H9 (cell line): ENCODE measurements at regions not wholly inside any gene's neighbourhood (a gene's known extent, or its start where the extent isn't known, plus 50 kb on each side); places are given as distances from the start of the nearest gene placed in this dataset.
"Not testable (repeated sequence)": the region's sequence is repeated elsewhere in the genome, so short reads cannot be mapped to it uniquely, and the experiment has no call there.

Experiments used
- DNase-seq: peaks from one replicate; pipeline ENCODE4 v3.0.0-alpha.2; 2017
- H2AFZ ChIP-seq: one replicate; pipeline ENCODE4 v1.6.1; 2013; ENCODE audit warnings: mild to moderate bottlenecking, low read length, control low read depth, moderate library complexity
- H2AK5ac ChIP-seq: 2 replicates; pipeline ENCODE4 v1.6.1; 2013; ENCODE audit warnings: low read length, control low read depth, mixed read lengths; ENCODE audit not compliant: insufficient read length
- H2BK120ac ChIP-seq: one replicate; pipeline ENCODE4 v1.6.1; 2013; ENCODE audit warnings: low read depth, mild to moderate bottlenecking, low read length, control low read depth, inconsistent platforms; ENCODE audit not compliant: poor library complexity, severe bottlenecking
- H2BK12ac ChIP-seq: 2 replicates; pipeline ENCODE4 v1.6.1; 2013; ENCODE audit warnings: low read length, control low read depth, mixed read lengths, low read depth; ENCODE audit not compliant: insufficient read length
- H2BK15ac ChIP-seq: 2 replicates; pipeline ENCODE4 v1.6.1; 2013; ENCODE audit warnings: low read depth, low read length, control low read depth
- H2BK20ac ChIP-seq: one replicate; pipeline ENCODE4 v1.6.1; 2013; ENCODE audit warnings: low read depth, mild to moderate bottlenecking, low read length, control low read depth, inconsistent platforms; ENCODE audit not compliant: poor library complexity, severe bottlenecking
- H2BK5ac ChIP-seq: 2 replicates; pipeline ENCODE4 v1.6.1; 2013; ENCODE audit warnings: low read length, control low read depth, mixed read lengths; ENCODE audit not compliant: insufficient read length
- H3K14ac ChIP-seq: 2 replicates; pipeline ENCODE4 v1.6.1; 2013; ENCODE audit warnings: low read length, control low read depth; ENCODE audit not compliant: insufficient read depth
- H3K18ac ChIP-seq: 2 replicates; pipeline ENCODE4 v1.6.1; 2013; ENCODE audit warnings: low read depth, mild to moderate bottlenecking, mixed read lengths, low read length, control low read depth; ENCODE audit not compliant: insufficient read length
- H3K23ac ChIP-seq: 2 replicates; pipeline ENCODE4 v1.6.1; 2013; ENCODE audit warnings: low read length, control low read depth, mixed read lengths, low read depth; ENCODE audit not compliant: insufficient read length
- H3K23me2 ChIP-seq: 2 replicates; pipeline ENCODE4 v1.6.1; 2013; ENCODE audit warnings: low read depth, mild to moderate bottlenecking, mixed read lengths, low read length, control low read depth; ENCODE audit not compliant: insufficient read length, poor library complexity, severe bottlenecking
- H3K27ac ChIP-seq: 2 replicates; pipeline ENCODE4 v1.5.1; 2013; ENCODE audit warnings: low read length, control low read depth, mixed read lengths, low read depth; ENCODE audit not compliant: insufficient read length
- H3K27me3 ChIP-seq: 2 replicates; pipeline ENCODE4 v1.6.1; 2013; ENCODE audit warnings: low read length, control low read depth, inconsistent platforms; ENCODE audit not compliant: insufficient read depth
- H3K4ac ChIP-seq: 2 replicates; pipeline ENCODE4 v1.6.1; 2013; ENCODE audit warnings: low read depth, mild to moderate bottlenecking, control low read depth, inconsistent platforms, low read length, moderate library complexity
- H3K4me1 ChIP-seq: 2 replicates; pipeline ENCODE4 v1.6.1; 2013; ENCODE audit warnings: low read length, control low read depth, inconsistent platforms; ENCODE audit not compliant: insufficient read depth
- H3K4me2 ChIP-seq: 2 replicates; pipeline ENCODE4 v1.6.1; 2013; ENCODE audit warnings: low read length, control low read depth, mixed read lengths; ENCODE audit not compliant: insufficient read length, insufficient read depth
- H3K56ac ChIP-seq: 2 replicates; pipeline ENCODE4 v1.6.1; 2013; ENCODE audit warnings: low read depth, mild to moderate bottlenecking, mixed read lengths, low read length, control low read depth; ENCODE audit not compliant: insufficient read length
- H3K79me1 ChIP-seq: 2 replicates; pipeline ENCODE4 v1.6.1; 2013; ENCODE audit warnings: low read depth, mild to moderate bottlenecking, moderate library complexity, low read length, control low read depth, inconsistent platforms; ENCODE audit not compliant: insufficient read depth, poor library complexity, severe bottlenecking
- H3K79me2 ChIP-seq: 2 replicates; pipeline ENCODE4 v1.6.1; 2013; ENCODE audit warnings: low read length, control low read depth, inconsistent platforms; ENCODE audit not compliant: insufficient read depth
- H3K9ac ChIP-seq: 2 replicates; pipeline ENCODE4 v1.6.1; 2013; ENCODE audit warnings: low read length, control low read depth, mixed read lengths; ENCODE audit not compliant: insufficient read length; ENCODE audit errors: extremely low read depth
- H3K9me3 ChIP-seq: one replicate; pipeline ENCODE4 v1.6.1; 2013; ENCODE audit warnings: low read depth, low read length, inconsistent platforms; ENCODE audit not compliant: control insufficient read depth
- H3T11ph ChIP-seq: one replicate; pipeline ENCODE4 v1.6.1; 2013; ENCODE audit warnings: mild to moderate bottlenecking, low read length, control low read depth, inconsistent platforms
- H4K20me1 ChIP-seq: one replicate; pipeline ENCODE4 v1.6.1; 2013; ENCODE audit not compliant: control insufficient read depth, insufficient read length, insufficient read depth
- H4K5ac ChIP-seq: 2 replicates; pipeline ENCODE4 v1.6.1; 2013; ENCODE audit warnings: low read depth, mild to moderate bottlenecking, mixed read lengths, low read length, control low read depth; ENCODE audit not compliant: insufficient read length
- H4K8ac ChIP-seq: replicated peaks from 2 replicates; pipeline ENCODE4 v1.6.1; 2013; ENCODE audit warnings: low read length, control low read depth, mixed read lengths, low read depth; ENCODE audit not compliant: insufficient read length
- H4K91ac ChIP-seq: 2 replicates; pipeline ENCODE4 v1.6.1; 2013; ENCODE audit warnings: low read depth, mild to moderate bottlenecking, moderate library complexity, mixed read lengths, low read length, control low read depth; ENCODE audit not compliant: insufficient read length
- H3K27ac Mint-ChIP-seq, 3 experiments: 2 replicates in 2 of 3; 3 replicates in 1 of 3; pipeline ENCODE4 v1.8.0; 2020 to 2021; ENCODE audit warnings: mixed read lengths in 3 of 3, mild to moderate bottlenecking in 1 of 3, moderate library complexity in 1 of 3
- H3K27me3 Mint-ChIP-seq: 2 replicates; pipeline ENCODE4 v1.8.0; 2021; ENCODE audit warnings: low read depth, mild to moderate bottlenecking, moderate library complexity, mixed read lengths
- H3K36me3 Mint-ChIP-seq, 3 experiments: 2 replicates in 2 of 3; 3 replicates in 1 of 3; pipeline ENCODE4 v1.8.0; 2020 to 2021; ENCODE audit warnings: low read depth in 3 of 3, mixed read lengths in 3 of 3; ENCODE audit not compliant: insufficient read depth in 1 of 3
- H3K4me1 Mint-ChIP-seq, 2 experiments: 2 replicates each; pipeline ENCODE4 v1.8.0; 2020; ENCODE audit warnings: mixed read lengths in 2 of 2
- H3K4me3 Mint-ChIP-seq, 2 experiments: 2 replicates in 1 of 2; 3 replicates in 1 of 2; pipeline ENCODE4 v1.8.0; 2020 to 2021; ENCODE audit warnings: mild to moderate bottlenecking in 2 of 2, mixed read lengths in 2 of 2, moderate library complexity in 1 of 2
- H3K9me3 Mint-ChIP-seq, 2 experiments: 2 replicates in 1 of 2; 3 replicates in 1 of 2; pipeline ENCODE4 v1.8.0; 2020; ENCODE audit warnings: mild to moderate bottlenecking in 2 of 2, mixed read lengths in 2 of 2, moderate library complexity in 1 of 2
- CTCF ChIP-seq: fragments of 200-600 bp; sonication (generic); conservative IDR thresholded peaks from 3 replicates; pipeline ENCODE4 v1.8.0; 2021; ENCODE audit warnings: antibody characterized with exemption, mild to moderate bottlenecking
- WGBS: extraction: QIAGEN DNeasy Blood & Tissue Kit; methylation state at CpG from one replicate; pipeline ENCODE4 v1.1.7; 2013; ENCODE audit warnings: missing lambda C conversion rate, low lambda C conversion rate, mixed read lengths; ENCODE audit not compliant: insufficient read length; ENCODE audit errors: extremely low coverage; 5-methylcytosine and 5-hydroxymethylcytosine counted together

GRCh38 chr22:48918585-48919186 lies 909.0 kb downstream of the BRD1 start:
- no peaks in the 10 kb centered on the region for H3K9me3 ChIP-seq
- no peaks in the 10 kb centered on the region for H3K4me1 ChIP-seq
- no peak overlapping the region for H3T11ph ChIP-seq
- peaks cover 20 to 21% of the 10 kb centered on the region in 2 experiments for H3K9me3 Mint-ChIP-seq
- H3K36me3 Mint-ChIP-seq, result peaks cover 2 to 10% (median 7%) of the 10 kb centered on the region in 3 experiments; a peak in 6 of 7 replicates
- no peak overlapping the region for H3K4ac ChIP-seq
- peak overlapping the region in 1 of 3 experiments; percentile 20; a peak in 1 of 7 replicates for H3K27ac Mint-ChIP-seq
- H3K27ac ChIP-seq, result no peak overlapping the region
- no peak overlapping the region for H2BK15ac ChIP-seq
- no CpG with 5 or more reads among the region's 7 CpGs for WGBS
- no peak overlapping the region for H3K23ac ChIP-seq
- no peak overlapping the region for H3K4me3 Mint-ChIP-seq
- no peaks in the 10 kb centered on the region for H3K27me3 ChIP-seq
- H3K56ac ChIP-seq, result no peak overlapping the region
- no peak overlapping the region for H4K5ac ChIP-seq
- H3K18ac ChIP-seq, result no peak overlapping the region
- no peaks in the 10 kb centered on the region for H3K79me2 ChIP-seq
- H2BK120ac ChIP-seq, result no peak overlapping the region
- no peak overlapping the region for H3K9ac ChIP-seq
- no peak overlapping the region for H2BK5ac ChIP-seq
- DNase-seq, result peak; percentile 12
- peaks cover 25% of the 10 kb centered on the region for H3K27me3 Mint-ChIP-seq
- no peak overlapping the region for H2AK5ac ChIP-seq
- no peak overlapping the region for H4K8ac ChIP-seq
- no peaks in the 10 kb centered on the region for H4K20me1 ChIP-seq
- H4K91ac ChIP-seq, result no peak overlapping the region
- no peak overlapping the region for H3K14ac ChIP-seq
- no peaks in the 10 kb centered on the region for H3K79me1 ChIP-seq
- H2BK12ac ChIP-seq, result no peak overlapping the region
- no peaks in the 10 kb centered on the region for H3K23me2 ChIP-seq
- H3K4me2 ChIP-seq, result no peak overlapping the region
- H2AFZ ChIP-seq, result no peak overlapping the region
- no peak for TF ChIP-seq CTCF
- H2BK20ac ChIP-seq, result no peak overlapping the region
- H3K4me1 Mint-ChIP-seq, result peaks cover 20 to 23% of the 10 kb centered on the region in 2 experiments

- H2BK120ac ChIP-seq, H3K27ac Mint-ChIP-seq, H3T11ph ChIP-seq, H3K27me3 ChIP-seq, H2BK5ac ChIP-seq, H2BK12ac ChIP-seq, H3K56ac ChIP-seq, H3K14ac ChIP-seq, H4K20me1 ChIP-seq, H3K23ac ChIP-seq, H3K27ac ChIP-seq, H2BK20ac ChIP-seq, H3K79me2 ChIP-seq, H3K4me3 Mint-ChIP-seq, H3K4ac ChIP-seq, H3K4me1 ChIP-seq, H3K79me1 ChIP-seq, H4K8ac ChIP-seq, H3K9ac ChIP-seq, DNase-seq, H3K4me2 ChIP-seq, H3K23me2 ChIP-seq, H3K9me3 ChIP-seq, H2BK15ac ChIP-seq, H2AFZ ChIP-seq, H3K18ac ChIP-seq, H4K5ac ChIP-seq, H2AK5ac ChIP-seq, H4K91ac ChIP-seq: not testable (repeated sequence)
- peaks cover 28 to 36% of the 10 kb centered on the region in 2 experiments for H3K4me1 Mint-ChIP-seq
- no CpG with 5 or more reads among the region's 7 CpGs for WGBS
- peaks cover 21 to 23% of the 10 kb centered on the region in 2 experiments for H3K9me3 Mint-ChIP-seq
- peaks cover 2 to 18% (median 7%) of the 10 kb centered on the region in 3 experiments; a peak in 6 of 7 replicates for H3K36me3 Mint-ChIP-seq
- H3K27me3 Mint-ChIP-seq, result peaks cover 35% of the 10 kb centered on the region
Measured at GRCh38 chr22:48912356-48913066, 915.2 kb downstream of the BRD1 start.
